NT2/D1 (cell line): ENCODE measurements at regions not wholly inside any gene's neighbourhood (a gene's known extent, or its start where the extent isn't known, plus 50 kb on each side); places are given as distances from the start of the nearest gene placed in this dataset.

Source experiments
- DNase-seq: peaks from one replicate; pipeline ENCODE4 v3.0.0-alpha.2; 2011; ENCODE audit warnings: low read depth, low spot score
- H3K27me3 ChIP-seq: 2 replicates; pipeline ENCODE4 v1.6.0; 2011; ENCODE audit warnings: mild to moderate bottlenecking; ENCODE audit not compliant: insufficient read length, insufficient read depth
- H3K36me3 ChIP-seq: 2 replicates; pipeline ENCODE4 v1.6.1; 2011; ENCODE audit warnings: mild to moderate bottlenecking, low read length, mixed read lengths; ENCODE audit not compliant: insufficient read depth, insufficient read length
- H3K4me1 ChIP-seq: 2 replicates; pipeline ENCODE4 v1.5.1; 2011; ENCODE audit not compliant: insufficient read depth, insufficient read length
- H3K4me3 ChIP-seq: 2 replicates; pipeline ENCODE4 v1.5.1; 2011; ENCODE audit warnings: low read depth; ENCODE audit not compliant: insufficient read length
- H3K9ac ChIP-seq: 2 replicates; pipeline ENCODE4 v1.6.0; 2011; ENCODE audit warnings: low read depth; ENCODE audit not compliant: insufficient read length
- H3K9me3 ChIP-seq: 2 replicates; pipeline ENCODE4 v1.5.1; 2011; ENCODE audit warnings: mild to moderate bottlenecking, low read length; ENCODE audit not compliant: insufficient read depth
- SUZ12 ChIP-seq: IDR thresholded peaks from 2 replicates; pipeline ENCODE4 v1.6.1; 2011; ENCODE audit not compliant: insufficient read length, insufficient read depth; ENCODE audit errors: extremely low read depth
- YY1 ChIP-seq: IDR thresholded peaks from 2 replicates; pipeline ENCODE4 v1.6.1; 2011; ENCODE audit not compliant: insufficient read length, insufficient read depth
- ZNF274 ChIP-seq: IDR thresholded peaks from 2 replicates; pipeline ENCODE4 v1.6.1; 2011; ENCODE audit warnings: mild to moderate bottlenecking, low read depth, low read length

GRCh38 chr15:77759896-77760592 lies 127.3 kb upstream of the LINGO1 start:
- no peak for DNase-seq
- no peaks in the 10 kb centered on the region for H3K4me1 ChIP-seq
- no peaks in the 10 kb centered on the region for H3K9me3 ChIP-seq
- TF ChIP-seq SUZ12 = no peak
- H3K36me3 ChIP-seq = no peaks in the 10 kb centered on the region
- no peak overlapping the region for H3K9ac ChIP-seq
- H3K4me3 ChIP-seq = no peak overlapping the region
- H3K27me3 ChIP-seq = peaks cover 40% of the 10 kb centered on the region

DNA sequence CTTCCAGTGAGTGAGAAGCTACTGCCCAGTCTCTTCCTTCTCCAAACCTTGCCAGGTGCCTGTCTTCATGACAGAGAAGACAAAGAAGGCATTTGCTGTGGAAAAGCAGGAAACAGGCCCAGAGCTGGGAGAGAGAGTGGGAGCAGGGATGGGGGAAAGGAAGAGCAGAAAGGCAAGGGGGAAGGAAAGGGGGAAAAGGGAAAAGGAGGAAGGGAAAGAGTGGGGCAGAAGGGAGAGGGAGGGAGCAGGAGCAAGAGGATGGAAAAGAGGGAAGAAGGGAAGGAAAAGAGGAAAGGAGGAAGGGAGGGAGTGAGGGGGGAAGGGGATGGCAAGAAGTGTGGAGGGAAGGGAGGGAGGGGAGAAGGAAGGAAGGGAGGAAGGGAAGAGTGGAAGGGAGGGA lies 121.2 kb upstream of the LINGO1 start:
- TF ChIP-seq SUZ12 (no peak), ZNF274 (no peak)
- H3K4me1 ChIP-seq = peaks cover 5% of the 10 kb centered on the region
- H3K4me3 ChIP-seq = no peak overlapping the region
- no peak overlapping the region for H3K9ac ChIP-seq
- no peak for DNase-seq
- no peaks in the 10 kb centered on the region for H3K36me3 ChIP-seq
- no peaks in the 10 kb centered on the region for H3K9me3 ChIP-seq
- H3K27me3 ChIP-seq = peaks cover 89% of the 10 kb centered on the region

DNA sequence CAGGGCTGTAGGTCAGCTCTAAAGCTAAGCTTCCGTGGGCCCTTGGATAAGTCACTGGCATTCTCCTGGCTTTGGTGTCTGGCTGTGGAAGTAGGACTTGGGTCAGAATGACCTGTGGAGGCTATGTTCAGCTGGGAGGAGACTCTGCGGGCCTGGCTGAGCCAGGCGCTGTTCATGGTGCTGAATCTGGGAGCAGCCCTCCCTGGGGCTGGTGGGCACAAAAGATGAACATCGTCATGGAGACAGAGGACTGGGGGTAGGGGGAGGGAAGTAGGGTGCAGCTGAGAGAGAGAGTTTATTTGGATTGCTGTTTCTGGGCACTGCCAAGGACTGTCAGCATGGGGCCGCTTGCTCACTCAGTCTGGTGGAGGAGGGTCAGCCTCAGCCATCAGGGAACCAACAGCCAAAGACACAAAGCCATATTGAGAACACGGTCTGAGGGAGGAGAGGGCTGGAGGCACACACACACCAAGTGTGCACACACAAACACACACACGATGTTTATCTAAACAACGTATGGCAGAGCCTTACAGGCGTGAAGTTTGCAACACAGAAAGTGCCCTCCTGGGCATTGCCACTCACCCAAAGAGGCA lies 120.7 kb upstream of the LINGO1 start:
- no peaks in the 10 kb centered on the region for H3K9me3 ChIP-seq
- H3K36me3 ChIP-seq = no peaks in the 10 kb centered on the region
- H3K9ac ChIP-seq = no peak overlapping the region
- peak; percentile 38 for DNase-seq
- no peak for TF ChIP-seq YY1
- TF ChIP-seq ZNF274 = no peak
- no peak for TF ChIP-seq SUZ12
- H3K4me3 ChIP-seq = no peak overlapping the region
- H3K27me3 ChIP-seq = peaks cover 85% of the 10 kb centered on the region
- peaks cover 5% of the 10 kb centered on the region for H3K4me1 ChIP-seq

GRCh38 chr15:77749998-77750540 lies 117.4 kb upstream of the LINGO1 start:
- H3K4me1 ChIP-seq = peaks cover 16% of the 10 kb centered on the region
- TF ChIP-seq ZNF274 = no peak
- TF ChIP-seq YY1 = no peak
- TF ChIP-seq SUZ12 = no peak
- H3K4me3 ChIP-seq = no peak overlapping the region
- DNase-seq = no peak
- no peaks in the 10 kb centered on the region for H3K36me3 ChIP-seq
- H3K9me3 ChIP-seq = no peaks in the 10 kb centered on the region
- H3K27me3 ChIP-seq = peaks cover 90% of the 10 kb centered on the region
- no peak overlapping the region for H3K9ac ChIP-seq

DNA sequence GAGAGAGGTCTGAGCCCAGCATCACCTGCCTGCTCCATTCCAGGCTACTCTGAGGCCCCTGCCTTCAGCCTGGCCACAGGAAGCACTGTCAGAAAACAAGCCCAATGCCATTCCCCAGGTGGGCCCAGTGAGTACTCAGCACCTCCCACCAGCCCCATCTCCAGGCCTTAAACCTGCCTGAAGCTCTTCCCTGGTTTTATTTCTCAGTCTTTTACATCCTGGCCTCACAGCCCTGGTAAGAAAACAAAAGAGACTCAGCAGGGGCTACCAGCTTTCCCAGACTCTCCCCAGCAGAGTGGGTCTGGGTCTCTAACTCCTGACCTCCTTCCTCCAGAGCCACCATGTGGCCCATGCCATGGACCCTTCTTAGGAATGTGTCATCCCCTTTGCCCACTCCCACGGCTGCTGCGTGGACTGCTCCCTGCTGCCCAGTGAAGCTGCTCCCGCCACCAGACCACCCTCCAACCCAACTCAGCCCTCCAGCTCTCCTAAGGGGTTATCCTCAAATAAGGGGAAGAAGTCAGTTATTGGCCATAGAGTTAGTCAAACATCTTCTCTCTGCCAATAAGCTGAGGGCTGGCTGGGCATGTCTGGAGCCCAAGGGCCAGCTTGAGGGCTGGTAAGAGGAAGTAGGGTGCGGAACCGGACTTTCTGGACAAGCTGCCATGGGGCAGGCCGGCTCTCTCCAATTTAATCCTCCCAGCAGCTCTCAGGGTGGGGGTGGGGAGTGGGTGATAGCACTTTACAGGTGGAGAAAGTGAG lies 116.7 kb upstream of the LINGO1 start:
- no peak overlapping the region for H3K9ac ChIP-seq
- no peaks in the 10 kb centered on the region for H3K9me3 ChIP-seq
- DNase-seq = peak; percentile 69
- no peak for TF ChIP-seq ZNF274
- TF ChIP-seq YY1 = no peak
- TF ChIP-seq SUZ12 = no peak
- peaks cover 86% of the 10 kb centered on the region for H3K27me3 ChIP-seq
- H3K4me1 ChIP-seq = peaks cover 16% of the 10 kb centered on the region
- H3K4me3 ChIP-seq = no peak overlapping the region
- H3K36me3 ChIP-seq = no peaks in the 10 kb centered on the region

DNA sequence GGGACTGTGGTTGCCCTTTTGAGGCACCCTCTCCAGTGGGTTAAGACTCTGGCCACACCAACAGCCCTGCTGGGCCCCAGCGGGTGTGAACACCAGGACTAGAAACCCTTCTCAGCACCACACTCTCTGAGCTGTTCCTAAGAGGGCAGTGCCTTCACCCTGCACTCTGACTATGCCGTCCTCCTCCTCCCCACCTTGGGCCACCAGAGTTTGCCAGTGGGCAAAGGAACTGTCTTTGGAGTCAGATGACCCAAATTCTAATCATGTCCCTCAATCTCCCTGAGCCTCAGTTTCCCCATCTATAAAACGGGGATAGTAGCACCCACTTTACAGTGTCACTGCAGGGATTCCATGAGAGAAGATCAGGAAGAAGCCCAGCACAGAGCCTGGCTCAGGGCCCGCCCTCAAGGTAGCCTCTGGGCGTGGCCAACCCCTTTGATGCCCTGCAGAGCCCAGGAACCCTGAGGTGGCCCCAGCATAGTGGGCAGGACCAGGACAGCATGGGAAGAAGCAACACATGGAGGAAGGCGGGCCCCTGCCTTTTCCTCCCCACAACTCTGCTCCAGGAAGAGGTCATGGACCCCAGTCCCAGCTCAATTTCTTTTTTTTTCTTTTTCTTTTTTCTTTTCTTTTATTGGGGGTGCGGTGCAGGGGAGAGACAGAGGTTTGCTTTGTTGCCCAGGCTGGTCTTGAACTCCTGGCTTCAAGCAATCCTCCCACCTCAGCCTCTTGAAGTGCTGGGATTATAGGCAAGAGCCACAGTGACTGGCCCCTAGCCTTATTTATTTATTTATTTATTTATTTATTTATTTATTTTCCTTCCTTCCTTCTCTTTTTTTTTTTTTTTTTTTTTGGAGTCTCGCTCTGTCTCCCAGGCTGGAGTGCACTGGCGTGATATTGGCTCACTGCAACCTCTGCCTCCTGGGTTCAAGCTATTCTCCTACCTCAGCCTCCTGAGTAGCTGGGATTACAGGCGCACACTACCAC lies 115.7 kb upstream of the LINGO1 start:
- DNase-seq = no peak
- Histone ChIP-seq H3K9me3 (no peaks in the 10 kb centered on the region), H3K4me3 (no peak overlapping the region), H3K4me1 (peaks cover 19% of the 10 kb centered on the region), H3K36me3 (no peaks in the 10 kb centered on the region), H3K27me3 (peaks cover 86% of the 10 kb centered on the region), H3K9ac (no peak overlapping the region)
- no peak for TF ChIP-seq ZNF274
- no peak for TF ChIP-seq SUZ12
- no peak for TF ChIP-seq YY1
